ENCODE measurements at regions not wholly inside any gene's neighbourhood (a gene's known extent, or its start where the extent isn't known, plus 50 kb on each side); places are given as distances from the start of the nearest gene placed in this dataset.

GRCh38 chr18:30298769-30299168 is 743.8 kb downstream of the DSC3 start:
- DNase-seq, result no peak

- DNase-seq, result no peak
Measured at GRCh38 chr18:30288662-30289414, 753.7 kb downstream of the DSC3 start.

GRCh38 chr18:30280861-30281470 is 761.6 kb downstream of the DSC3 start:
- DNase-seq, result no peak

GRCh38 chr18:30280186-30280585 is 762.4 kb downstream of the DSC3 start:
- no peak for DNase-seq

- no peak for DNase-seq
Measured at GRCh38 chr18:30277676-30278075, 764.9 kb downstream of the DSC3 start.

- no peak for DNase-seq
Measured at GRCh38 chr18:30271716-30272115, 770.8 kb downstream of the DSC3 start.

- DNase-seq, result no peak
Measured at GRCh38 chr18:30265190-30265589, 777.4 kb downstream of the DSC3 start.

GRCh38 chr18:30254331-30254730 is 788.2 kb downstream of the DSC3 start:
- DNase-seq, result no peak

- no peak for DNase-seq
Measured at GRCh38 chr18:30248056-30248455, 794.5 kb downstream of the DSC3 start.

- DNase-seq, result no peak
Measured at GRCh38 chr18:30245766-30246455, 796.6 kb downstream of the DSC3 start.

GRCh38 chr18:30234755-30235154 is 807.8 kb downstream of the DSC3 start:
- no peak for DNase-seq

GRCh38 chr18:30211112-30211511 is 831.4 kb downstream of the DSC3 start:
- DNase-seq, result no peak

- no peak for DNase-seq
Measured at GRCh38 chr18:30208546-30208945, 834.0 kb downstream of the DSC3 start.

- no peak for DNase-seq
Measured at GRCh38 chr18:30192216-30192615, 850.3 kb downstream of the DSC3 start.

- no peak for DNase-seq
Measured at GRCh38 chr18:30186245-30186644, 856.3 kb downstream of the DSC3 start.

GRCh38 chr18:30177056-30177455 is 865.5 kb downstream of the DSC3 start:
- DNase-seq, result no peak

- DNase-seq, result no peak
Measured at GRCh38 chr18:30175621-30176225, 866.8 kb downstream of the DSC3 start.

- DNase-seq, result no peak
Measured at GRCh38 chr18:30175061-30175574, 867.4 kb downstream of the DSC3 start.

- no peak for DNase-seq
Measured at GRCh38 chr18:30163573-30163972, 879.0 kb downstream of the DSC3 start.

GRCh38 chr18:30160124-30160523 is 882.4 kb downstream of the DSC3 start:
- no peak for DNase-seq

GRCh38 chr18:30150586-30151250 is 891.8 kb downstream of the DSC3 start:
- no peak for DNase-seq

- DNase-seq, result no peak
Measured at GRCh38 chr18:30149585-30149984, 893.0 kb downstream of the DSC3 start.

GRCh38 chr18:30142870-30143269 is 899.7 kb downstream of the DSC3 start:
- DNase-seq, result no peak
